ENCODE measurements at regions not wholly inside any gene's neighbourhood (a gene's known extent, or its start where the extent isn't known, plus 50 kb on each side); places are given as distances from the start of the nearest gene placed in this dataset.

DNA sequence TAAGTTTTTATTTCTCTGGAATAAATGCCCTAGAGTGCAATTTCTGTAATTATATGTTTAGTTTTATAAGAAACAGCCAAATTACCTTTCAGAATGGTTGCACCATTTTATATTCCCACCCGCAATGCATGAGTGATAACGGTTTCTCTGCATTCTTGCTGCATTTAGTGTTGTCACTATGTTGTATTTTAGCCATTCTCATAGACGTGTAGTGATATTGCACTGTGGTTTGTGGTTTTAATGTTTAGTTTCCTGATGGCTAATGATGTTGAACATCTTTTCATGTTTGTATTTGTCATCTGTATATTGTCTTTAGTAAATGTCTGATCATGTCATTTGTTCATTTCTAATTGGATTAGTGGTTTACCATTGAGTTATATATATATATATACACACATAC lies 73.0 kb upstream of the GOLIM4 start:
- Histone ChIP-seq H3K27me3 (ENCODE audit: control insufficient read depth in 3 of 3, insufficient read depth in 3 of 3, low read length in 2 of 3) (no peaks in the 10 kb centered on the region), H3K36me3 (ENCODE audit: control insufficient read depth in 4 of 4, insufficient read depth in 4 of 4, low read length in 4 of 4) (no peaks in the 10 kb centered on the region), H3K9me3 (ENCODE audit: control insufficient read depth in 4 of 4, insufficient read depth in 3 of 4, low read length in 3 of 4) (no peaks in the 10 kb centered on the region), H3K27ac (ENCODE audit: low read depth in 1 of 2, low read length in 1 of 2) (no peak overlapping the region), H3K4me3 (no peak overlapping the region), H3K9ac (ENCODE audit: insufficient read depth in 1 of 2, low read length in 2 of 2) (no peak overlapping the region), H3K4me1 (ENCODE audit: control insufficient read depth in 5 of 5, insufficient read depth in 5 of 5, low read length in 5 of 5) (no peaks in the 10 kb centered on the region)
- 55 to 68% methylated on average over 3 of the region's 3 CpGs for WGBS, 2 donors
- no peak for TF ChIP-seq CTCF (IDR thresholded peaks at IDR 0.05; ENCODE audit: control extremely low read depth, extremely low read depth)
- ATAC-seq (ENCODE audit: insufficient read depth, low FRiP score) (no peak), DNase-seq (no peak)

DNA sequence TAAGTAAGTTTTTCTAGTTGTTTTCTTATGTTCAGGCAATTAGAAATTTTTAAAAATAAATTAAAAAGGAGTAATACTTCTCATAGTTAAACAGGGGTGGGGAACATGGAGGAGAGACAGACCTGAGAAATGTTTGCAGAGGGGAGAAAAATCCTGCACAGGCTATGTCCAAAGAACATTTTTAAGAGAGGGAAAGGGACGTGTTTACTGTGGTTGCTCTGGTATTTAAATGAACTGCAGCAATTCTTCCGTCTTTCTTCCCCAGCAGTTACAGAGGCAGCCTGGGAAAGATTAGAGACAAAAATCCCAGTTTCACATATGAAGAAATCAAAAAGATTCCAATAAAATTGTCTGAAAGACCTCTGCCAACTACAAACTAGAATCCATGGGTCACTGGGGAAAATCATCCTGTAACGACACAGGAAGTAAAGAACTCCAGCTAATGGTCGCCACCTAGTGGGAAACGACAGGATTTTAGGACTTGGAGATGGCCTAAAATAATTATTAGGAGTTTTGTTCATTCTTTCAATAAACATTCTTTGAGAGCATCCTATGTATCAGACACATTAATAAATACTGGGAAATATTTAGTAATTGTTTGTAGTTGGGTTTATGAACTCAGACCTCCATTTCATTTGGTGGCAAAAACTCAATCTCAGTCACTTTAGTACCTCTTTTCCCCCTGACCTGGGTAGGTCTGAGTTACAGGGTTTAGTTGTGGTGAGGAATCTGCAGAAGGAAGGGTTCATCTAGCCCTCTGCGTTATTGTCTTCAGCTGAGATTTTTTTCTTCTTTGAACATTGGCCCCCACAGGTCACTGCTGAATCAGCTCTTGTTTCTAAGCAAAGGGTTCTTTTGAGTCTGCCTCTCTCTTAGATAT lies 69.9 kb upstream of the GOLIM4 start:
- H3K9ac ChIP-seq (ENCODE audit: insufficient read depth in 1 of 2, low read length in 2 of 2) = peak overlapping the region in 1 of 2 donors; percentile 67
- H3K27ac ChIP-seq (ENCODE audit: low read depth in 1 of 2, low read length in 1 of 2) = no peak overlapping the region
- WGBS, 2 donors = 9 to 10% methylated on average over 6 of the region's 6 CpGs

DNA sequence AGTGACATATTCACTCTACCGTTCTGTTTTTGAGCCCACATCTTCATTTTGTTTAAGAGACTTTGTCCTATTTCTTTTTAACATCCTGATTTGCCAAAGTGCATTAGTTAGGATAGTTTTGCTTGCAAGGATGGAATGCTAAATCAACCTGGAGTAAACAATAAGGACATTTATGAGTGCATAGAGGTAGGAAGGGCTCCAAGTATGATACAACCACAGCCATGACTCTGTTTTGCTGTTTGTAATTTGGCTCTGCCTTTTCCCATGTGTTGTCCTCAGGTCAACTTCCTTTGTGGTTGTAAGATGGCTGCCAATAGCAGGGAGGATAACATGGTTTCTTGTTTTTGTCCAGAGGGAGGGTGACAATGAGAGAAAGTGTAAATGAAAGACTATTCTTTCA lies 66.4 kb upstream of the GOLIM4 start:
- WGBS, 2 donors = 81 to 97% methylated on average over 1 of the region's 1 CpG
- Histone ChIP-seq H3K9me3 (ENCODE audit: control insufficient read depth in 4 of 4, insufficient read depth in 3 of 4, low read length in 3 of 4) (no peaks in the 10 kb centered on the region), H3K9ac (ENCODE audit: insufficient read depth in 1 of 2, low read length in 2 of 2) (no peak overlapping the region), H3K36me3 (ENCODE audit: control insufficient read depth in 4 of 4, insufficient read depth in 4 of 4, low read length in 4 of 4) (no peaks in the 10 kb centered on the region), H3K4me3 (no peak overlapping the region), H3K4me1 (ENCODE audit: control insufficient read depth in 5 of 5, insufficient read depth in 5 of 5, low read length in 5 of 5) (peaks cover 0 to 3% (median 0%) of the 10 kb centered on the region in 5 donors), H3K27ac (ENCODE audit: low read depth in 1 of 2, low read length in 1 of 2) (no peak overlapping the region), H3K27me3 (ENCODE audit: control insufficient read depth in 3 of 3, insufficient read depth in 3 of 3, low read length in 2 of 3) (no peaks in the 10 kb centered on the region)
- ATAC-seq (ENCODE audit: insufficient read depth, low FRiP score) (no peak), DNase-seq (no peak)
- TF ChIP-seq CTCF (IDR thresholded peaks at IDR 0.05; ENCODE audit: control extremely low read depth, extremely low read depth) = no peak

More for the DNA sequence above, 69.9 kb upstream of the GOLIM4 start:
- peak; percentile 71 for TF ChIP-seq CTCF (IDR thresholded peaks at IDR 0.05; ENCODE audit: control extremely low read depth, extremely low read depth)
- H3K4me3 ChIP-seq = no peak overlapping the region
- peak; percentile 71 to 92 (median 89) for DNase-seq
- H3K4me1 ChIP-seq (ENCODE audit: control insufficient read depth in 5 of 5, insufficient read depth in 5 of 5, low read length in 5 of 5) = peaks cover 0 to 3% (median 0%) of the 10 kb centered on the region in 5 donors
- no peaks in the 10 kb centered on the region for H3K27me3 ChIP-seq (ENCODE audit: control insufficient read depth in 3 of 3, insufficient read depth in 3 of 3, low read length in 2 of 3)
- H3K36me3 ChIP-seq (ENCODE audit: control insufficient read depth in 4 of 4, insufficient read depth in 4 of 4, low read length in 4 of 4) = no peaks in the 10 kb centered on the region
- H3K9me3 ChIP-seq (ENCODE audit: control insufficient read depth in 4 of 4, insufficient read depth in 3 of 4, low read length in 3 of 4) = no peaks in the 10 kb centered on the region
- peak; percentile 77 for ATAC-seq (ENCODE audit: insufficient read depth, low FRiP score)
